Endothelial cell (in vitro differentiated cells): ENCODE measurements at regions not wholly inside any gene's neighbourhood (a gene's known extent, or its start where the extent isn't known, plus 50 kb on each side); places are given as distances from the start of the nearest gene placed in this dataset.

Experiments used
- DNase-seq: peaks from one replicate; pipeline ENCODE4 v3.0.0; 2021; ENCODE audit warnings: low spot score
- H3K27ac Mint-ChIP-seq: one replicate; pipeline ENCODE4 v1.8.0; 2021; ENCODE audit warnings: mixed read lengths, inconsistent platforms; ENCODE audit not compliant: unreplicated experiment
- H3K27me3 Mint-ChIP-seq: one replicate; pipeline ENCODE4 v1.8.0; 2021; ENCODE audit warnings: mild to moderate bottlenecking, moderate library complexity, mixed read lengths, inconsistent platforms; ENCODE audit not compliant: unreplicated experiment
- H3K36me3 Mint-ChIP-seq: one replicate; pipeline ENCODE4 v1.8.0; 2021; ENCODE audit warnings: mild to moderate bottlenecking, low read depth, mixed read lengths, inconsistent platforms; ENCODE audit not compliant: unreplicated experiment
- H3K4me1 Mint-ChIP-seq: one replicate; pipeline ENCODE4 v1.8.0; 2021; ENCODE audit warnings: mild to moderate bottlenecking, mixed read lengths, inconsistent platforms; ENCODE audit not compliant: unreplicated experiment
- H3K4me3 Mint-ChIP-seq: one replicate; pipeline ENCODE4 v1.8.0; 2021; ENCODE audit warnings: mild to moderate bottlenecking, mixed read lengths, inconsistent platforms; ENCODE audit not compliant: unreplicated experiment
- H3K9me3 Mint-ChIP-seq: one replicate; pipeline ENCODE4 v1.8.0; 2021; ENCODE audit warnings: mixed read lengths, inconsistent platforms; ENCODE audit not compliant: unreplicated experiment
- TF ChIP-seq, protein P1 (sequence below): fragments of 200-600 bp; sonication (generic); IDR thresholded peaks from one replicate; pipeline ENCODE4 v1.5.0; 2021; ENCODE audit warnings: antibody characterized with exemption; ENCODE audit not compliant: unreplicated experiment

DNA sequence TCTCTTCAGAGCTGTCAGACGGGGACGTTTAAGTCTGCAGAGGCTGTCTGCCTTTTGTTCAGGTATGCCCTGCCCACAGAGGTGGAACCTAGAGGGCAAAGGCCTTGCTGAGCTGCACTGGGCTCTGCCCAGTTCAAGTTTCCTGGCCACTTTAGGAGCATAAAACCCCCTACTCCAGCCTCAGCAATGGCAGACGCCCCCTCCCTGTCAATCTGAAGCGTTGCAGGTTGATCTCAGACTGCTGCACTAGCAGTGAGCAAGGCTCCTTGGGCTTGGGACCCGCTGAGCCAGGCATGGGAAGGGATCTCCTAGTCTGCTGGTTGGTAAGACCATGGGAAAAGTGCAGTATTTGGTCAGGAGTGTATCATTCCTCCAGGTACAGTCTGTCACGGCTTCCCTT, 66.6 kb upstream of the TP53I11 start:
- TF ChIP-seq, protein P1, sequence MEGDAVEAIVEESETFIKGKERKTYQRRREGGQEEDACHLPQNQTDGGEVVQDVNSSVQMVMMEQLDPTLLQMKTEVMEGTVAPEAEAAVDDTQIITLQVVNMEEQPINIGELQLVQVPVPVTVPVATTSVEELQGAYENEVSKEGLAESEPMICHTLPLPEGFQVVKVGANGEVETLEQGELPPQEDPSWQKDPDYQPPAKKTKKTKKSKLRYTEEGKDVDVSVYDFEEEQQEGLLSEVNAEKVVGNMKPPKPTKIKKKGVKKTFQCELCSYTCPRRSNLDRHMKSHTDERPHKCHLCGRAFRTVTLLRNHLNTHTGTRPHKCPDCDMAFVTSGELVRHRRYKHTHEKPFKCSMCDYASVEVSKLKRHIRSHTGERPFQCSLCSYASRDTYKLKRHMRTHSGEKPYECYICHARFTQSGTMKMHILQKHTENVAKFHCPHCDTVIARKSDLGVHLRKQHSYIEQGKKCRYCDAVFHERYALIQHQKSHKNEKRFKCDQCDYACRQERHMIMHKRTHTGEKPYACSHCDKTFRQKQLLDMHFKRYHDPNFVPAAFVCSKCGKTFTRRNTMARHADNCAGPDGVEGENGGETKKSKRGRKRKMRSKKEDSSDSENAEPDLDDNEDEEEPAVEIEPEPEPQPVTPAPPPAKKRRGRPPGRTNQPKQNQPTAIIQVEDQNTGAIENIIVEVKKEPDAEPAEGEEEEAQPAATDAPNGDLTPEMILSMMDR: peak; percentile 34
- Mint-ChIP-seq H3K4me1 (peaks cover 18% of the 10 kb centered on the region), H3K36me3 (no peaks in the 10 kb centered on the region), H3K27me3 (no peaks in the 10 kb centered on the region), H3K4me3 (no peak overlapping the region), H3K27ac (no peak overlapping the region), H3K9me3 (no peaks in the 10 kb centered on the region)
- DNase-seq: peak; percentile 29

DNA sequence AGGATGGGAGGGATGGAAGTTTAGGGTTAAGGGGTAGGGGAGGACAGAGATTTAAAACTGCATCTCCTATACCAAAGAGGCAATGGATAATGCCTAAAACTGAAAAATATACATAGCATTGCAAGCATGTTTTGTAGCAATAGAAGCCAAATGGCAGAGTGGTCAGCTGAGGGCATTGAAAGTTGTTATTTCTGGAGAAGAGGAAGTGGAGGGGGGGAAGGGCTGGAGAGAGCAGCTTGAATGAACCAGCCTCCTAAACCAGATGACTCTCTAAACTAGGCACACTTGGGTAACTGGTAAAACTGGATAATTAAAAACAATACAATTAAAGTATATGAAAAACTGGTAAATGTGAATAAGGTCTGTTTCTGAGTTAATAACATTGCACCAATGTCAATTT, 70.3 kb upstream of the TP53I11 start:
- H3K27me3 Mint-ChIP-seq: peaks cover 8% of the 10 kb centered on the region
- TF ChIP-seq, protein P1: no peak
- DNase-seq: no peak
- peaks cover 30% of the 10 kb centered on the region for H3K4me1 Mint-ChIP-seq
- H3K36me3 Mint-ChIP-seq: peaks cover 5% of the 10 kb centered on the region
- H3K9me3 Mint-ChIP-seq: no peaks in the 10 kb centered on the region
- no peak overlapping the region for H3K4me3 Mint-ChIP-seq
- H3K27ac Mint-ChIP-seq: peak overlapping the region; percentile 44

DNA sequence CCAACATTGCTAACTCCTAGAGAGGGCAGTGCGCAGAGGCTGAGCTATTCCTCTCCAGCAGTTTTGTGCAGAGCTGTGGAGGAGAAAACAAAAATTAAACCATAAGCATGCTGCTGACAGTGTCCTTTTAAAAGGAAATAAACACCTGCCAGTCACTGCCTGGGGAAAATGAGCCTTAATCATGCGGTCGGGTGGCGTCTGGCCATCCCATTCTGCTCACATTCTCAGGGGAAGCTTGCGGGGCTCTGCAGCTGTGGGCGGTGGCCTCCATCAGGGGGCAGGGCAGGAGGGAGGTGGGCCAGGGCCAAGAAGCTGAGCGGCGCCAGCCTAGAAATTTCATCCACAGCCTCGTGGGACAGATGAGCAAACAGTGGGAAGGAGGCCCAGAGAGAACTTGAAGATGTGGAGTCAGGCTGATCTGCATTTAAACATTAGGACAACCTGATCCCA, 71.0 kb upstream of the TP53I11 start:
- no peak for DNase-seq
- Mint-ChIP-seq H3K27me3 (peaks cover 8% of the 10 kb centered on the region), H3K9me3 (no peaks in the 10 kb centered on the region), H3K36me3 (peaks cover 5% of the 10 kb centered on the region), H3K4me3 (no peak overlapping the region), H3K27ac (no peak overlapping the region), H3K4me1 (peaks cover 37% of the 10 kb centered on the region)
- TF ChIP-seq, protein P1: no peak

DNA sequence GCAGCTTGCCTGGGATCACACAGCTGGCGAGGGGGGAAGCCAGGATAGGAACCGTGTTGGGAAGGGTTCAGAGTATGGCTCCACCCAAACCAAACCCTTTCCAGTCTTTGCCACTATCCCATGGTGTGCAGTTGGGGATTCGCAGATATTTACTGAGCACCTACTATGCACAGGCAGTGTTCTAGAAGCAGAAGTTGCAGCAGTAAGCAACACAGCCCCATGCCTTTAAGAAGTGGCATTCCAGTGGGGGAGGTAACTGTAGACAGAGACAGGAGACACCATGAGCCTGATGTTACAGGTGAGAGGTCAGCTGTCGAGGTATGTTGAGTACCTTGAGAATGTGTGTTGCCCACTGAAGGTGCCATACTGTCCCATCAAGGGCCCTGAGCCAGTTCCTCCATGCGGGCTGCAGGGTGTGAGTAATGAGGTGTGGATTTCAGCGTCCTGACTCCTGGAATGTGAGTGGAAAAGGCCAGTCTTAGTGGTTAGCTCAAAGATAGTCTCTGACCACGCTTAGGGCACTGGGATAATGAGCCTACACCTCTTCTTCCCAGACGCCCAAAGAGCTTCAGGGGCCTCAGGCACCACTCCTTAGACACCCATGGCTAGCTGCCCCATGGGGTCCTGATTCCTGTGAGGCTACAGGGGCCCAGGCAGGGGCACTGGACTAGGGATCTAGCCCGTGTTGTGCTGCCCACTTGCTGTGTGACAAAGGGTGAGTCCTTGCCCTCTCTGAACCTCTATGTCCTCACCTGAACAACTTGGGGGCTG, 71.8 kb upstream of the TP53I11 start:
- no peak overlapping the region for H3K27ac Mint-ChIP-seq
- TF ChIP-seq, protein P1: no peak
- peaks cover 10% of the 10 kb centered on the region for H3K27me3 Mint-ChIP-seq

DNA sequence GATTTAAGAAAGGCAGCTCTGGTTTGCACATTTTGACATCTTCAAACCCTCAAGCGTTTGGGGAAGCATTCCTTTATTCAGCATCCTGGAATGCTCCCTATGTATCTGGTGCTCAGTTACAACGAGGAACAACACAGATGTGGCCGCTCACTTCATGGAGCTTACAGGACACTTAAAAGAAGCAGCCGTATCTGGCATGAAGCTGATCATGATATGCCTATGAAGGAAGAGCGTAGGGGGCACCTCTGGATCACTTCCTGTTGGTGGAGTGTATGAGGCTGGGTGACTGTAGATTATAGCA, 72.3 kb upstream of the TP53I11 start:
- H3K36me3 Mint-ChIP-seq: peaks cover 5% of the 10 kb centered on the region
- H3K9me3 Mint-ChIP-seq: no peaks in the 10 kb centered on the region
- H3K27ac Mint-ChIP-seq: no peak overlapping the region
- H3K27me3 Mint-ChIP-seq: peaks cover 10% of the 10 kb centered on the region
- peaks cover 41% of the 10 kb centered on the region for H3K4me1 Mint-ChIP-seq
- DNase-seq: no peak
- TF ChIP-seq, protein P1: no peak
- H3K4me3 Mint-ChIP-seq: no peak overlapping the region

More for the DNA sequence above, 71.8 kb upstream of the TP53I11 start:
- Mint-ChIP-seq H3K4me1 (peaks cover 41% of the 10 kb centered on the region), H3K4me3 (no peak overlapping the region), H3K9me3 (no peaks in the 10 kb centered on the region), H3K36me3 (peaks cover 5% of the 10 kb centered on the region)
- DNase-seq: no peak
